HCT116 (cell line): ENCODE measurements at regions not wholly inside any gene's neighbourhood (a gene's known extent, or its start where the extent isn't known, plus 50 kb on each side); places are given as distances from the start of the nearest gene placed in this dataset.

Source experiments
- ATAC-seq: fragments of 200-7000 bp; cut with Tn5 transposase; 2 replicates; pipeline ENCODE4 v1.9.1; 2020; ENCODE audit warnings: mild to moderate bottlenecking, moderate library complexity
- BruUV-seq: library from RNA; stranded (reverse); fragments of 400-500 nt; replicated peaks from 2 replicates; lab custom pipeline; 2021; lab: Mats Ljungman, UMichigan
- CTCF ChIA-PET: fragments of 300-600 bp; sonication (Branson Sonifier 250); formaldehyde crosslinking; loops from one replicate; lab custom pipeline; 2021; ENCODE audit warnings: antibody characterized with exemption; lab: Charles Lee
- POLR2A ChIA-PET: fragments of 300-600, 350-600 bp; sonication (Branson Sonifier 250); formaldehyde crosslinking; loops from one replicate; lab custom pipeline; 2021; ENCODE audit warnings: antibody characterized with exemption; lab: Charles Lee
- RAD21 ChIA-PET, 2 experiments: fragments of 300-600 bp; sonication (Branson Sonifier 250); formaldehyde crosslinking; loops; one replicate each; lab custom pipeline; 2023; ENCODE audit warnings: low total read pairs in 2 of 2; ENCODE audit not compliant: uncharacterized antibody in 2 of 2, unreplicated experiment in 2 of 2, low non-redundant PET in 1 of 2; lab: Charles Lee
- DNase-seq: peaks from one replicate; pipeline ENCODE4 v3.0.0-alpha.2; 2010; ENCODE audit warnings: low read depth, low spot score
- H2AFZ ChIP-seq: fragments of 200-600 bp; shearing (Covaris generic), sonication (generic); 2 replicates; pipeline ENCODE4 v1.6.1; 2017; ENCODE audit warnings: low read depth, mixed run types, mixed read lengths, antibody characterized with exemption, low read length; ENCODE audit not compliant: poor library complexity, severe bottlenecking
- H3K27ac ChIP-seq: 2 replicates; pipeline ENCODE4 v1.5.1; 2012; ENCODE audit warnings: low read depth, low read length
- H3K27me3 ChIP-seq: fragments of 200-600 bp; sonication (generic); 2 replicates; pipeline ENCODE4 v1.6.1; 2016; ENCODE audit warnings: mixed run types, low read length, mixed read lengths; ENCODE audit not compliant: insufficient read depth
- H3K36me3 ChIP-seq, 2 experiments: fragments of 200-500 bp in 1 of 2; fragments of 200-600 bp in 1 of 2; sonication (Bioruptor generic) in 1 of 2; sonication (generic) in 1 of 2; 2 replicates each; pipeline versions ENCODE4 v1.5.1 to v1.6.1; 2014 to 2016; ENCODE audit warnings: low read length in 2 of 2, inconsistent platforms in 1 of 2, mixed read lengths in 1 of 2, mixed run types in 1 of 2; ENCODE audit not compliant: insufficient read depth in 2 of 2, control insufficient read depth in 1 of 2
- H3K4me1 ChIP-seq, 2 experiments: fragments of 200-600 bp in 1 of 2; sonication (generic) in 1 of 2; 2 replicates each; pipeline versions ENCODE4 v1.5.1 to v1.6.1; 2012 to 2017; ENCODE audit warnings: low read length in 2 of 2, inconsistent platforms in 1 of 2, mild to moderate bottlenecking in 1 of 2, mixed read lengths in 1 of 2, mixed run types in 1 of 2, moderate library complexity in 1 of 2; ENCODE audit not compliant: insufficient read depth in 2 of 2, control insufficient read depth in 1 of 2
- H3K4me2 ChIP-seq: fragments of 200-600 bp; sonication (generic); 2 replicates; pipeline ENCODE4 v1.6.1; 2017; ENCODE audit warnings: mixed run types, low read length, mixed read lengths
- H3K4me3 ChIP-seq, 2 experiments: fragments of 200-600 bp in 1 of 2; sonication (generic) in 1 of 2; replicated peaks in 1 of 2; 2 replicates each; pipeline ENCODE4 v1.5.1; 2011 to 2016; ENCODE audit warnings: low read length in 2 of 2, control low read depth in 1 of 2, low read depth in 1 of 2, mild to moderate bottlenecking in 1 of 2, mixed read lengths in 1 of 2, mixed run types in 1 of 2
- H3K79me2 ChIP-seq: fragments of 200-600 bp; sonication (generic); 2 replicates; pipeline ENCODE4 v1.6.1; 2017; ENCODE audit warnings: mild to moderate bottlenecking, mixed run types, low read length, moderate library complexity, mixed read lengths; ENCODE audit not compliant: insufficient read depth
- H3K9ac ChIP-seq: fragments of 200-600 bp; sonication (generic); 2 replicates; pipeline ENCODE4 v1.6.1; 2016; ENCODE audit warnings: low read length, mixed read lengths
- H3K9me2 ChIP-seq: fragments of 200-600 bp; sonication (generic), shearing (Covaris generic); 2 replicates; pipeline ENCODE4 v1.6.1; 2017; ENCODE audit warnings: mixed run types, mild to moderate bottlenecking, moderate library complexity; ENCODE audit not compliant: insufficient read depth
- H3K9me3 ChIP-seq, 2 experiments: fragments of 200-500 bp in 1 of 2; fragments of 200-600 bp in 1 of 2; sonication (Bioruptor generic) in 1 of 2; sonication (generic) in 1 of 2; 2 replicates each; pipeline ENCODE4 v1.6.1; 2014 to 2017; ENCODE audit warnings: low read length in 2 of 2, mixed read lengths in 2 of 2, inconsistent platforms in 1 of 2, low read depth in 1 of 2, mild to moderate bottlenecking in 1 of 2, mixed run types in 1 of 2, moderate library complexity in 1 of 2; ENCODE audit not compliant: control insufficient read depth in 1 of 2, insufficient read depth in 1 of 2
- H4K20me1 ChIP-seq: fragments of 200-600 bp; sonication (generic), shearing (Covaris generic); 2 replicates; pipeline ENCODE4 v1.6.1; 2017; ENCODE audit warnings: mixed run types, mild to moderate bottlenecking, moderate library complexity; ENCODE audit not compliant: insufficient read depth
- CBX3 ChIP-seq: IDR thresholded peaks from 2 replicates; pipeline ENCODE4 v1.6.1; 2012; ENCODE audit warnings: low read depth
- CEBPB ChIP-seq: IDR thresholded peaks from 2 replicates; pipeline ENCODE4 v1.6.1; 2012; ENCODE audit warnings: low read depth
- EGR1 ChIP-seq: IDR thresholded peaks from 2 replicates; pipeline ENCODE4 v1.6.1; 2012; ENCODE audit warnings: low read depth
- ELF1 ChIP-seq: IDR thresholded peaks from 2 replicates; pipeline ENCODE4 v1.6.1; 2012; ENCODE audit warnings: low read depth, borderline replicate concordance
- EZH2 ChIP-seq: fragments of 200-600 bp; sonication (generic); IDR thresholded peaks from 2 replicates; pipeline ENCODE4 v1.6.1; 2017; ENCODE audit warnings: antibody characterized with exemption, mixed run types
- EZH2phosphoT487 ChIP-seq: fragments of 200-600 bp; IDR thresholded peaks from 2 replicates; pipeline ENCODE4 v1.6.1; 2018; ENCODE audit warnings: antibody characterized with exemption, borderline replicate concordance
- POLR2AphosphoS5 ChIP-seq: IDR thresholded peaks from 2 replicates; pipeline ENCODE4 v1.6.1; 2011; ENCODE audit warnings: mild to moderate bottlenecking, low read depth, low read length, moderate library complexity
- SP1 ChIP-seq: IDR thresholded peaks from 2 replicates; pipeline ENCODE4 v1.6.1; 2012; ENCODE audit warnings: low read depth
- SRF ChIP-seq: IDR thresholded peaks from 2 replicates; pipeline ENCODE4 v1.6.1; 2012; ENCODE audit warnings: low read depth
- TCF7L2 ChIP-seq: IDR thresholded peaks from 2 replicates; pipeline ENCODE4 v1.7.0; 2011; ENCODE audit warnings: borderline replicate concordance, inconsistent platforms; ENCODE audit not compliant: insufficient read depth, insufficient read length; ENCODE audit errors: extremely low read depth
- YY1 ChIP-seq: IDR thresholded peaks from 2 replicates; pipeline ENCODE4 v1.6.1; 2011; ENCODE audit warnings: low read length, low read depth, moderate library complexity, mild to moderate bottlenecking; ENCODE audit not compliant: insufficient replicate concordance; ENCODE audit errors: extremely low read depth
- ZFX ChIP-seq: fragments of 450-650 bp; IDR thresholded peaks from 2 replicates; pipeline ENCODE4 v1.6.1; 2017
- intact Hi-C: fragments of 100-400 bp; cut with micrococcal nuclease; formaldehyde crosslinking; loops from 2 replicates; pipeline ENCODE4 v1.10.0; 2022
- TF ChIP-seq, protein P1 (sequence below): IDR thresholded peaks from 2 replicates; pipeline ENCODE4 v1.6.1; 2011; ENCODE audit warnings: mild to moderate bottlenecking, low read length, moderate library complexity; ENCODE audit not compliant: insufficient replicate concordance; ENCODE audit errors: extremely low read depth
- TF ChIP-seq, protein P2 (sequence below): IDR thresholded peaks from 2 replicates; pipeline ENCODE4 v1.6.1; 2012; ENCODE audit warnings: low read depth
- TF ChIP-seq, protein P3 (sequence below): IDR thresholded peaks from 2 replicates; pipeline ENCODE4 v1.6.1; 2012

DNA sequence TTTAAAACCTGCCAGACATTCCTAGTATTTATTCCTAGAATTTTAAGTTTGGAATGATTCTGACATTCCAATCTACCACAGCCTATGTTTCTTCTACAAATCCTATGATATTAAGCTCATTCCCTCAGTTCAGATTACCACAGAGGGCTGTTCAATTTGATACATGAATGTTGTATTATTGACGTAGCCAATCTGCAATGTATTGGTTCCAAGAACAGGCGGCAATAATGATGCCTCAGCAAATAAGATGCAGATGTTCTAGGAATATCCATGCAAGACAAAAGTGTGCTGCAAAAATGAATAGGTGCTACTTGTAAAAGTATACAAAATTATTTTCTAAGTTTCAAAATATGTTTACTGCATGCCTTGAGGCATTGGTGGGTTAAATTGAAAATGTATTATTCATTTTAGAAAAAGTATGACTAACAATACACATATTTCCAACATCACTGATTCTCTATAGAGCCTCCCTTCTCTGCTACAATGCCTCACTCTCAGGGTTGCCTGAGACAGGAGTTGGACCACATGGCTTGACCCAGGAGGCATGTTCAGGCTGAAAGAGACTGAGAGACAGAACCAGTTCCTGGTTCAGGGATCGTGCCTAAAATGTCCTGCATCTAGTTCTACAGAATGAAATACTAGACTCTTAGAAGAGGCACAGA lies 94.1 kb upstream of the CREB5 start:
- no peak overlapping the region for H3K4me3 ChIP-seq

DNA sequence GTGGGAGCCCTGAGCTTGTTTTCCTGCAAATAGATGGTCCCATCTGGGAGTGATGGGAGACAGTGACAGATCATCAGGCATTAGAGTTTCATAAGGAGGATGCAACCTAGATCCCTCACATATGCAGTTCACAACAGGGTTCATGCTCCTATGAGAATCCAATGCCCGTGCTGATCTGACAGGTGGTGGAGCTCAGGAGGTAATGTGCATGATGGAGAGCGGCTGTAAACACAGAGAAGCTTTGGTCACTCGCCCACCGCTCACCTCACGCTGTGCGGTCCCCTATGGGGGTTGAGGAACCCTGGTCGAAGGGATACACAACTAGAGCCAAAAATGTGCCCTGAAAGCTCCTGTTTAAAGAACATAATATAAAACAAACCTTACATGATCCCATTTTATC lies 88.5 kb upstream of the CREB5 start:
- DNase-seq (no peak), ATAC-seq (no peak)
- H3K4me1 ChIP-seq: no peaks in the 10 kb centered on the region
- H3K4me2 ChIP-seq: no peak overlapping the region
- H3K9me2 ChIP-seq: no peaks in the 10 kb centered on the region
- H4K20me1 ChIP-seq: no peaks in the 10 kb centered on the region
- no peak overlapping the region for H3K4me3 ChIP-seq
- H2AFZ ChIP-seq: no peak overlapping the region
- CTCF ChIA-PET: interaction anchor here (1.3 kb wide), 1 partner anchor 27 kb away, joined by 3 read pairs; no protein-coding TSS in a partner anchor
- no peaks in the 10 kb centered on the region for H3K36me3 ChIP-seq
- no peaks in the 10 kb centered on the region for H3K79me2 ChIP-seq
- no peaks in the 10 kb centered on the region for H3K9me3 ChIP-seq
- POLR2A ChIA-PET: no interaction called here
- no peak overlapping the region for H3K9ac ChIP-seq
- no peak overlapping the region for H3K27ac ChIP-seq
- RAD21 ChIA-PET: no interaction called here
- peaks cover 29% of the 10 kb centered on the region for H3K27me3 ChIP-seq
- intact Hi-C loops: no loop called here
- no TSS peak for BruUV-seq
- TF ChIP-seq ZFX (no peak), SRF (no peak), CBX3 (no peak), POLR2AphosphoS5 (no peak), EZH2 (no peak), TCF7L2 (no peak), YY1 (no peak), SP1 (no peak), EGR1 (no peak), ELF1 (no peak), CEBPB (no peak)
- TF ChIP-seq, protein P1, sequence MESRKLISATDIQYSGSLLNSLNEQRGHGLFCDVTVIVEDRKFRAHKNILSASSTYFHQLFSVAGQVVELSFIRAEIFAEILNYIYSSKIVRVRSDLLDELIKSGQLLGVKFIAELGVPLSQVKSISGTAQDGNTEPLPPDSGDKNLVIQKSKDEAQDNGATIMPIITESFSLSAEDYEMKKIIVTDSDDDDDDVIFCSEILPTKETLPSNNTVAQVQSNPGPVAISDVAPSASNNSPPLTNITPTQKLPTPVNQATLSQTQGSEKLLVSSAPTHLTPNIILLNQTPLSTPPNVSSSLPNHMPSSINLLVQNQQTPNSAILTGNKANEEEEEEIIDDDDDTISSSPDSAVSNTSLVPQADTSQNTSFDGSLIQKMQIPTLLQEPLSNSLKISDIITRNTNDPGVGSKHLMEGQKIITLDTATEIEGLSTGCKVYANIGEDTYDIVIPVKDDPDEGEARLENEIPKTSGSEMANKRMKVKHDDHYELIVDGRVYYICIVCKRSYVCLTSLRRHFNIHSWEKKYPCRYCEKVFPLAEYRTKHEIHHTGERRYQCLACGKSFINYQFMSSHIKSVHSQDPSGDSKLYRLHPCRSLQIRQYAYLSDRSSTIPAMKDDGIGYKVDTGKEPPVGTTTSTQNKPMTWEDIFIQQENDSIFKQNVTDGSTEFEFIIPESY: no peak
- TF ChIP-seq, protein P2, sequence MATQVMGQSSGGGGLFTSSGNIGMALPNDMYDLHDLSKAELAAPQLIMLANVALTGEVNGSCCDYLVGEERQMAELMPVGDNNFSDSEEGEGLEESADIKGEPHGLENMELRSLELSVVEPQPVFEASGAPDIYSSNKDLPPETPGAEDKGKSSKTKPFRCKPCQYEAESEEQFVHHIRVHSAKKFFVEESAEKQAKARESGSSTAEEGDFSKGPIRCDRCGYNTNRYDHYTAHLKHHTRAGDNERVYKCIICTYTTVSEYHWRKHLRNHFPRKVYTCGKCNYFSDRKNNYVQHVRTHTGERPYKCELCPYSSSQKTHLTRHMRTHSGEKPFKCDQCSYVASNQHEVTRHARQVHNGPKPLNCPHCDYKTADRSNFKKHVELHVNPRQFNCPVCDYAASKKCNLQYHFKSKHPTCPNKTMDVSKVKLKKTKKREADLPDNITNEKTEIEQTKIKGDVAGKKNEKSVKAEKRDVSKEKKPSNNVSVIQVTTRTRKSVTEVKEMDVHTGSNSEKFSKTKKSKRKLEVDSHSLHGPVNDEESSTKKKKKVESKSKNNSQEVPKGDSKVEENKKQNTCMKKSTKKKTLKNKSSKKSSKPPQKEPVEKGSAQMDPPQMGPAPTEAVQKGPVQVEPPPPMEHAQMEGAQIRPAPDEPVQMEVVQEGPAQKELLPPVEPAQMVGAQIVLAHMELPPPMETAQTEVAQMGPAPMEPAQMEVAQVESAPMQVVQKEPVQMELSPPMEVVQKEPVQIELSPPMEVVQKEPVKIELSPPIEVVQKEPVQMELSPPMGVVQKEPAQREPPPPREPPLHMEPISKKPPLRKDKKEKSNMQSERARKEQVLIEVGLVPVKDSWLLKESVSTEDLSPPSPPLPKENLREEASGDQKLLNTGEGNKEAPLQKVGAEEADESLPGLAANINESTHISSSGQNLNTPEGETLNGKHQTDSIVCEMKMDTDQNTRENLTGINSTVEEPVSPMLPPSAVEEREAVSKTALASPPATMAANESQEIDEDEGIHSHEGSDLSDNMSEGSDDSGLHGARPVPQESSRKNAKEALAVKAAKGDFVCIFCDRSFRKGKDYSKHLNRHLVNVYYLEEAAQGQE: no peak

More for the DNA sequence above, 94.1 kb upstream of the CREB5 start:
- H3K4me1 ChIP-seq: no peaks in the 10 kb centered on the region
- H3K9me2 ChIP-seq: no peaks in the 10 kb centered on the region
- no peaks in the 10 kb centered on the region for H3K9me3 ChIP-seq
- no peak for ATAC-seq
- intact Hi-C loops: no loop called here
- H3K27ac ChIP-seq: no peak overlapping the region
- ChIA-PET CTCF (no interaction called here), RAD21 (no interaction called here), POLR2A (no interaction called here)
- no peaks in the 10 kb centered on the region for H3K79me2 ChIP-seq
- H3K27me3 ChIP-seq: peaks cover 40% of the 10 kb centered on the region
- TF ChIP-seq, protein P3, sequence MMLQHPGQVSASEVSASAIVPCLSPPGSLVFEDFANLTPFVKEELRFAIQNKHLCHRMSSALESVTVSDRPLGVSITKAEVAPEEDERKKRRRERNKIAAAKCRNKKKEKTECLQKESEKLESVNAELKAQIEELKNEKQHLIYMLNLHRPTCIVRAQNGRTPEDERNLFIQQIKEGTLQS: no peak
- TF ChIP-seq EZH2phosphoT487 (no peak), ZFX (no peak), EZH2 (no peak)
- H2AFZ ChIP-seq: no peak overlapping the region
- no peak overlapping the region for H3K9ac ChIP-seq
- BruUV-seq: no TSS peak
- no peaks in the 10 kb centered on the region for H4K20me1 ChIP-seq
- H3K4me2 ChIP-seq: no peak overlapping the region
- no peaks in the 10 kb centered on the region for H3K36me3 ChIP-seq
- no peak for DNase-seq
